SU-DHL-6 (cell line): ENCODE measurements at regions not wholly inside any gene's neighbourhood (a gene's known extent, or its start where the extent isn't known, plus 50 kb on each side); places are given as distances from the start of the nearest gene placed in this dataset.

ENCODE experiments used
- EZH2phosphoT487 ChIP-seq: fragments of 200-600 bp; sonication (generic), shearing (Covaris generic); conservative IDR thresholded peaks from 2 replicates; pipeline ENCODE4 v1.6.1; 2018; ENCODE audit warnings: mild to moderate bottlenecking, antibody characterized with exemption, low read length, moderate library complexity, mixed read lengths
- TF ChIP-seq, protein P1 (sequence below): fragments of 200-600 bp; sonication (generic); IDR thresholded peaks from one replicate; pipeline ENCODE4 v1.5.1; 2017; ENCODE audit warnings: antibody characterized with exemption, mild to moderate bottlenecking, low read length, moderate library complexity; ENCODE audit not compliant: insufficient read depth, poor library complexity, severe bottlenecking

DNA sequence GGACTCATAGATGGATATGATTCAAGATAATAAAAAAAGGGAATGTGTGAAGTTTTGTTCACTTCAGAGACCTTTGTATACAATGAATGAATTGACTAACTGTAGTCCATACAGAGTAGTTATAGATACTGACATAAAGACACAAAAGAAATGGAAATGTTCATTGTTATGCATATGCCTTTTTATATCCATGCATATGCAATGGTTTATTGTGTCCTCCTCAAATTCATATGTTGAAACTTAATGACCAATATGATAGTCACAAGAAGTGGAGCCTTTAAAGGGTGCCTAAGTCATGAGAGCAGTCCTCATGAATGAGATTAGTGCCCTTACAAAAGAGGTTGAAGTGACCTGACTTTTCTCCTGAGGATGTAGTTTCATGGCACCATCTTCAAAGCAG lies 467.5 kb upstream of the NDST4 start:
- TF ChIP-seq, protein P1, sequence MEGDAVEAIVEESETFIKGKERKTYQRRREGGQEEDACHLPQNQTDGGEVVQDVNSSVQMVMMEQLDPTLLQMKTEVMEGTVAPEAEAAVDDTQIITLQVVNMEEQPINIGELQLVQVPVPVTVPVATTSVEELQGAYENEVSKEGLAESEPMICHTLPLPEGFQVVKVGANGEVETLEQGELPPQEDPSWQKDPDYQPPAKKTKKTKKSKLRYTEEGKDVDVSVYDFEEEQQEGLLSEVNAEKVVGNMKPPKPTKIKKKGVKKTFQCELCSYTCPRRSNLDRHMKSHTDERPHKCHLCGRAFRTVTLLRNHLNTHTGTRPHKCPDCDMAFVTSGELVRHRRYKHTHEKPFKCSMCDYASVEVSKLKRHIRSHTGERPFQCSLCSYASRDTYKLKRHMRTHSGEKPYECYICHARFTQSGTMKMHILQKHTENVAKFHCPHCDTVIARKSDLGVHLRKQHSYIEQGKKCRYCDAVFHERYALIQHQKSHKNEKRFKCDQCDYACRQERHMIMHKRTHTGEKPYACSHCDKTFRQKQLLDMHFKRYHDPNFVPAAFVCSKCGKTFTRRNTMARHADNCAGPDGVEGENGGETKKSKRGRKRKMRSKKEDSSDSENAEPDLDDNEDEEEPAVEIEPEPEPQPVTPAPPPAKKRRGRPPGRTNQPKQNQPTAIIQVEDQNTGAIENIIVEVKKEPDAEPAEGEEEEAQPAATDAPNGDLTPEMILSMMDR: no peak
- no peak for TF ChIP-seq EZH2phosphoT487
